ENCODE measurements at regions not wholly inside any gene's neighbourhood (a gene's known extent, or its start where the extent isn't known, plus 50 kb on each side); places are given as distances from the start of the nearest gene placed in this dataset.
A peak's percentile ranks its signal among the peaks of the same experiment; 100 is the strongest.

- TF ChIP-seq NCOA2 (CRISPR knock-in tag; IDR thresholded peaks at IDR 0.05) (peak; percentile 88), ZNF501 (CRISPR knock-in tag; IDR thresholded peaks at IDR 0.05) (peak; percentile 84), MAFK (conservative IDR thresholded peaks at IDR 0.05 in 1 of 2, IDR thresholded peaks at IDR 0.05 in 1 of 2; ENCODE audit: low read length in 2 of 2) (peak; percentile 3 to 22; a peak in 1 of 4 replicates), IKZF5 (CRISPR knock-in tag; IDR thresholded peaks at IDR 0.05) (peak; percentile 96), ZMYM2 (CRISPR knock-in tag; IDR thresholded peaks at IDR 0.05) (peak; percentile 62; the same call in 1 of the 2 replicates), ZNF292 (CRISPR knock-in tag; IDR thresholded peaks at IDR 0.05; ENCODE audit: borderline replicate concordance, low read depth) (peak; percentile 92; the same call in 1 of the 2 replicates), ZNF577 (CRISPR knock-in tag; IDR thresholded peaks at IDR 0.05; ENCODE audit: borderline replicate concordance, low read depth) (no peak), ZZZ3 (CRISPR knock-in tag; IDR thresholded peaks at IDR 0.05; ENCODE audit: borderline replicate concordance) (no peak; the same call in 1 of the 2 replicates), ISL2 (CRISPR knock-in tag; IDR thresholded peaks at IDR 0.05) (peak; percentile 94), FIP1L1 (IDR thresholded peaks at IDR 0.05; ENCODE audit: borderline replicate concordance, insufficient read depth, low read depth, low read length) (0 out of 2 replicates have a peak, but pooled peaks have one; percentile 54), TERF1 (CRISPR knock-in tag; IDR thresholded peaks at IDR 0.05) (no peak), CTCF (CRISPR knock-in tag; IDR thresholded peaks at IDR 0.05) (peak; percentile 77), ZNF136 (CRISPR knock-in tag; IDR thresholded peaks at IDR 0.05; ENCODE audit: low read depth) (no peak), SMC3 (IDR thresholded peaks at IDR 0.05; ENCODE audit: low read length) (peak; percentile 75), ZNF784 (CRISPR knock-in tag; IDR thresholded peaks at IDR 0.05; ENCODE audit: borderline replicate concordance) (peak; percentile 76; the same call in 1 of the 2 replicates)
Measured at GRCh38 chr6:47094241-47094925, 52.3 kb upstream of the ADGRF1 start (continued).
